ENCODE measurements at regions not wholly inside any gene's neighbourhood (a gene's known extent, or its start where the extent isn't known, plus 50 kb on each side); places are given as distances from the start of the nearest gene placed in this dataset.
"Not testable (repeated sequence)": the region's sequence is repeated elsewhere in the genome, so short reads cannot be mapped to it uniquely, and the experiment has no call there.

DNA sequence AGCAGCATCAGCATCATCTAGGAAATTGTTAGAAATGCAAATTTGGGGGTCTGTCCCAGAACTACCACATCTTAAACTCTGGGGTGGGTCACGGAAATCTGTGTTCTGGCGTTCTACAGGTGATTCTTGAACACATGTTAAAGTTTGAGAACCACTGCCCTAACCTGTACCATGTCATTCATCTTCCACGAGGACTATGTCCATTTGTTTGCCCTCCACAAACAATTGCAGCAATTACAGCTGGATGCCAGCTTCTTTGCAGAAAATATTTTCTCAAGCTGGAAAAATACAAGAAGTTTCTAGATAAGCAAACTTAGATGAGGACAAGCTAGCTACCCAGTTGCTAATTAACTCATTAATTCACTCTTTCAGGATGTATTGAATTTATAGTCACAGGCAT, 54.1 kb downstream of the MAFB start:
- Mint-ChIP-seq H3K36me3 (no peaks in the 10 kb centered on the region), H3K27me3 (peaks cover 16 to 31% of the 10 kb centered on the region in 2 donors), H3K27ac (no peak overlapping the region), H3K9me3 (no peaks in the 10 kb centered on the region), H3K4me3 (no peak overlapping the region), H3K4me1 (ENCODE audit: low read depth in 2 of 2) (no peaks in the 10 kb centered on the region)
- ATAC-seq (no peak), DNase-seq (ENCODE audit: low spot score) (no peak)

- Mint-ChIP-seq H3K4me1 (ENCODE audit: low read depth in 2 of 2) (no peaks in the 10 kb centered on the region), H3K27ac (no peak overlapping the region), H3K36me3 (no peaks in the 10 kb centered on the region), H3K27me3 (peaks cover 8 to 30% of the 10 kb centered on the region in 2 donors), H3K9me3 (no peaks in the 10 kb centered on the region), H3K4me3 (no peak overlapping the region)
- ATAC-seq (no peak), DNase-seq (ENCODE audit: low spot score) (no peak)
Observed at GRCh38 chr20:40633123-40633850, 55.7 kb downstream of the MAFB start.

DNA sequence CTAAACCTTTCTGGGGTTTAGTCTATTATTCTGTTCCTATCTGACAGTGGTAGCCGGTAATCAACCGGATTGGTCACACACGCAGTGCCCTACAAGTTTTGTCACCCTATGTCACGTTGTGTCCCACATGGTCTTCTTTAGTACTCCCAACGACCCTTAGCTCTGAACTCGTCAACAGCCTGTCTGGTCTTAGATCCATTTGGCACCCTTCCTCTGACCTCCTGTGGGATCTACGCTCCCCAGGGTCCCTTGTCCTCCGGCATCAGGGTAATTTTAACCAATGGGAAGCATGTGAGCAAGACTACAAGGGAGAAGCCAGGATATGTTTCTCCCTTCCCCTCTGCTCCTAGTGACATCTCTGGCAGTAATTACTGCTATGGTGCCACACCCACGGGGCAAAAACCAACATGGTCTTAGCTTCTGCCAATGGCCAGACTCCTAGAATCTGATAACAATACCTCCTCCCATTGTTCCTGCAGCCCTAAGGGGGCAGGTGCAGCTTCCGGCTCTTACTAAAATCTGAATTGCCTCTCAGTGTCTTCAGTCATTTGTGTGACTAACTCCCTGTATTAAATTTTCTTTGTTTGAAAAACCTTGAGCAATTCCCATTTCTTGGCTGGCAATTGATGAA, 56.6 kb downstream of the MAFB start:
- Mint-ChIP-seq H3K4me1 (ENCODE audit: low read depth in 2 of 2) (no peaks in the 10 kb centered on the region), H3K4me3 (no peak overlapping the region), H3K27ac (no peak overlapping the region), H3K36me3 (no peaks in the 10 kb centered on the region), H3K27me3 (peaks cover 7 to 30% of the 10 kb centered on the region in 2 donors), H3K9me3 (no peaks in the 10 kb centered on the region)
- ATAC-seq (no peak), DNase-seq (ENCODE audit: low spot score) (no peak)

DNA sequence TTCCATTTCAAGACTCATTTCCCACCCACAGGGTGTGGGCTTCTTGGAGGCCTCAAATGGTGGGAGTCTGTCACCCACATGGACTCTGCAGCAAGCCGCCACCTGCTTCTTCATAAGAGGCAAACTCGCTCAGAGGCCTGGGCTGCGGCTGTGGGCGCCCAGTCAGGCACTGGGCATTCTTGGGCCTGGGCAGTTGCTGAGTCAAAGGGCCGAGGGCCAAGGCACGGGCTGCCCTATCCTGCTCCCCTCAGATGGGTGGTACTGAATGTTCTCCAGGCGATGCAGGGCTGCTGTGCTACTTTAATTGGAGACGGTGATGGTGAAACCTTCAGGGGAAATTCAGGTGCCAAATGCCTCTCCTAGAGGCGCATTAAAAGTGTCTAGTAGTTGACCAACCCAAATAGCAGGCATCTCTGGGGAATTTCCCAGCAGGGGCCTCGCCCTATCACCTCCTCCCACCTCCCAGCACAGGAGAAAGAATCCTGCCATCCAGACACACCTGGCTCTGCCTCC, 57.9 kb downstream of the MAFB start:
- Mint-ChIP-seq H3K27ac (no peak overlapping the region), H3K4me3 (no peak overlapping the region), H3K9me3 (peaks cover 3% of the 10 kb centered on the region), H3K36me3 (no peaks in the 10 kb centered on the region), H3K27me3 (peaks cover 10 to 37% of the 10 kb centered on the region in 2 donors), H3K4me1 (ENCODE audit: low read depth in 2 of 2) (no peaks in the 10 kb centered on the region)
- ATAC-seq, result no peak
- DNase-seq (ENCODE audit: low spot score), result no peak

DNA sequence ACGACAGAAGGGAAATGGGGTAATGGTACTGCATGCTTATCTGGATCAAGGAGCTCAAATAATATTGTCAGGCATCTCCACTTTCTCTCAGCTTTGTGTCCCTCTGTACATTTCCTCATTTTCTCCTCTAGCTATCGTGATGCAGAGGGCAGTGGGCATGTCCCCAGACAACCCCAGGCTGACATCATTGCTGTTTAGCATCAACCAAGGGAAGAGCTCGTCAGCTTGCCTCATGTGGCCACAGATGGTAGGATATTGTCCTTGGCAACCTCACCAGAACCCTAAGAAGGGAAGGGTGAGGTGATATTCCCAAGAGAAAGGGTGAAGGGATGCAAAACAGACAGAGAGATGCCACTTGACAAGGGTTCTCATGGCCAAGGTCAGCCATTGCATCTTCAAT, 58.3 kb downstream of the MAFB start:
- H3K27me3 Mint-ChIP-seq, result peaks cover 10 to 37% of the 10 kb centered on the region in 2 donors
- H3K4me1 Mint-ChIP-seq (ENCODE audit: low read depth in 2 of 2), result no peaks in the 10 kb centered on the region
- H3K4me3 Mint-ChIP-seq, result no peak overlapping the region
- DNase-seq (ENCODE audit: low spot score), result no peak
- ATAC-seq, result no peak
- H3K9me3 Mint-ChIP-seq, result peaks cover 3% of the 10 kb centered on the region
- H3K36me3 Mint-ChIP-seq, result no peaks in the 10 kb centered on the region
- no peak overlapping the region for H3K27ac Mint-ChIP-seq

DNA sequence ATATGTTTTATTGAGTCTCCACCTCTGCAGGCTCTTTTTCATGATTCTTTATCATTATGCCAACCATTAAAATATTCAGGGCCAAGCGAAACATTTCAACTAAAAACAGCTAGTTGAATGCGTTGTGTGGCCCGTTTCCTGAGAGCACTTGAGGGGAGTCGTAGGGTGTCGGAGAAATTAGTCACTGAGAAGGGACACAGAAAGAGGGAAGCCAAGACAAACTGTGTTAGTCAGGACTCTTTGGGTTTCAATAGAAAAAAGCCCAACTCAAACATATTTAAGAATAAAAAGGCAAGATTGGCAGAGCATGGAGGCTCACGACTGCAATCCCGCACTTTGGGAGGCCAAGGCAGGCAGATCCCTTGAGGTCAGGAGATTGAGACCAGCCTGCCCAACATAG, 58.9 kb downstream of the MAFB start:
- peaks cover 3% of the 10 kb centered on the region for H3K9me3 Mint-ChIP-seq
- H3K36me3 Mint-ChIP-seq, result no peaks in the 10 kb centered on the region
- ATAC-seq, result no peak
- H3K27ac Mint-ChIP-seq, result no peak overlapping the region
- H3K4me3 Mint-ChIP-seq, result no peak overlapping the region
- H3K4me1 Mint-ChIP-seq (ENCODE audit: low read depth in 2 of 2), result no peaks in the 10 kb centered on the region
- H3K27me3 Mint-ChIP-seq, result peaks cover 10 to 37% of the 10 kb centered on the region in 2 donors
- DNase-seq (ENCODE audit: low spot score), result no peak

DNA sequence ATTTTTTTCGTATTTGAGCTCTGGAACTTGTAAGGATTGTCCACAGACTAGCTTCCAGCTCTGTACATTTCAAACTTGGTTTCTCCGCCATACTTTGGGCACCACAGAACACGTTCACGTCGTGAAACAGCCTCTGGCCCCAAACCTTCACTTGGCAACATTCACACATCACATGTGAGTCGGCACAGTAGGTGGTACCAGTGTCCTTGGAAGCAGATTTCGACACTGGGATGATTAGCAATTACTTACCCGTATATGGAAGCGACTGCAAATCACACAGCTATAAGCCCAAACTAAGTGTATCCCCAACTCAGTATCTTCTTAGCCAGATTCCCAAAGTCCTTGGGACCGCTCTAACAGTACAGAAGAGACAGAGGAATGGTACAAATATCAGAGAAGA, 60.2 kb downstream of the MAFB start:
- no peaks in the 10 kb centered on the region for H3K4me1 Mint-ChIP-seq (ENCODE audit: low read depth in 2 of 2)
- no peak overlapping the region for H3K27ac Mint-ChIP-seq
- H3K9me3 Mint-ChIP-seq, result peaks cover 3% of the 10 kb centered on the region
- H3K36me3 Mint-ChIP-seq, result no peaks in the 10 kb centered on the region
- peaks cover 10 to 31% of the 10 kb centered on the region in 2 donors for H3K27me3 Mint-ChIP-seq
- no peak for ATAC-seq
- DNase-seq (ENCODE audit: low spot score), result no peak
- H3K4me3 Mint-ChIP-seq, result no peak overlapping the region

GRCh38 chr20:40619053-40619452, 70.0 kb downstream of the MAFB start:
- H3K9me3 Mint-ChIP-seq; H3K4me1 Mint-ChIP-seq (ENCODE audit: low read depth in 2 of 2); ATAC-seq; H3K36me3 Mint-ChIP-seq; H3K4me3 Mint-ChIP-seq; DNase-seq (ENCODE audit: low spot score); H3K27ac Mint-ChIP-seq: not testable (repeated sequence)
- H3K27me3 Mint-ChIP-seq, result peaks cover 12 to 19% of the 10 kb centered on the region in 2 donors

GRCh38 chr20:40617594-40617993, 71.4 kb downstream of the MAFB start:
- Mint-ChIP-seq H3K36me3 (no peaks in the 10 kb centered on the region), H3K4me1 (ENCODE audit: low read depth in 2 of 2) (no peaks in the 10 kb centered on the region), H3K4me3 (no peak overlapping the region), H3K9me3 (no peaks in the 10 kb centered on the region), H3K27ac (no peak overlapping the region), H3K27me3 (peaks cover 12 to 19% of the 10 kb centered on the region in 2 donors)
- no peak for ATAC-seq
- DNase-seq (ENCODE audit: low spot score), result no peak

DNA sequence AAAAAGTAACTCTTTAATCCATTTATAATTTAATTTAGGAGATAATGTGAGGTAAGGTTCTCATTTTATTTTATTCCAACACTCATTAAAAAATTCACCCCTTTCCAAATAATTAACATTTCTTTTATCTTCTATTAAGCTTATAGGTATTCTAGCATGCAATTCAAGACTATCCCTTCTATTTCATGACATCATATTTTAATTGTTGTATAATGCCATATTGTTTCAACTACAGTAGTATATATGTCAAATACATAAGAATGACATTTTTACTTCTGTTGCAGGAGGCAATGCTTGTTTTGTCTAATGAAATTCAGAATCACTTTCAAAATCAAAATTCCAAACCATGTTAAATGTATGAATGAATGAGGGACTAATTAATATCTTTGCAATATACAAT, 76.2 kb downstream of the MAFB start:
- ATAC-seq (no peak), DNase-seq (ENCODE audit: low spot score) (no peak)
- H3K27me3 Mint-ChIP-seq, result peaks cover 25 to 36% of the 10 kb centered on the region in 2 donors
- no peaks in the 10 kb centered on the region for H3K4me1 Mint-ChIP-seq (ENCODE audit: low read depth in 2 of 2)
- no peak overlapping the region for H3K4me3 Mint-ChIP-seq
- no peaks in the 10 kb centered on the region for H3K36me3 Mint-ChIP-seq
- no peak overlapping the region for H3K27ac Mint-ChIP-seq
- H3K9me3 Mint-ChIP-seq, result no peaks in the 10 kb centered on the region

DNA sequence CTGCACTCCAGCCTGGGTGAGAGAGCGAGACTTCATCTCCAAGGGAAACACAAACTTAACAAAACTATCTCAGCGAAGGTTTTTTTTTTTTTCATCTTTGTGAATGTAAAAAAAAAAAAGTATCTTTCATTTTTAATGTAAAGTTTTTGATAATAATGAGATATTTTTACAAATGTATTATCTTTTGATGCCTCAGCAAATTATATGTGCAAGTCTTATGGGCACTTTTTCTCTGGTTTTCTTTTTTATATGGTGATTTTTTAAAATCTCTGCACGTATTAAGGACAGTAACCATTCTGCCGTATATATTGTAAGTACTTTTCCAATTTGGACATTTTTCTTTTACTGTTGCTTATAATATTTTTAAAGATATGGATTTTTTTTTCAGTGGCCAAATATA, 76.8 kb downstream of the MAFB start:
- ATAC-seq, result no peak
- no peak for DNase-seq (ENCODE audit: low spot score)
- H3K4me1 Mint-ChIP-seq (ENCODE audit: low read depth in 2 of 2), result no peaks in the 10 kb centered on the region
- no peak overlapping the region for H3K4me3 Mint-ChIP-seq
- peaks cover 29 to 42% of the 10 kb centered on the region in 2 donors for H3K27me3 Mint-ChIP-seq
- no peak overlapping the region for H3K27ac Mint-ChIP-seq
- H3K9me3 Mint-ChIP-seq, result no peaks in the 10 kb centered on the region
- no peaks in the 10 kb centered on the region for H3K36me3 Mint-ChIP-seq

- Mint-ChIP-seq H3K9me3 (no peaks in the 10 kb centered on the region), H3K36me3 (no peaks in the 10 kb centered on the region), H3K4me1 (ENCODE audit: low read depth in 2 of 2) (no peaks in the 10 kb centered on the region), H3K4me3 (no peak overlapping the region), H3K27me3 (peaks cover 23 to 35% of the 10 kb centered on the region in 2 donors), H3K27ac (no peak overlapping the region)
- ATAC-seq (no peak), DNase-seq (ENCODE audit: low spot score) (no peak)
Observed at GRCh38 chr20:40610730-40611129, 78.3 kb downstream of the MAFB start.

DNA sequence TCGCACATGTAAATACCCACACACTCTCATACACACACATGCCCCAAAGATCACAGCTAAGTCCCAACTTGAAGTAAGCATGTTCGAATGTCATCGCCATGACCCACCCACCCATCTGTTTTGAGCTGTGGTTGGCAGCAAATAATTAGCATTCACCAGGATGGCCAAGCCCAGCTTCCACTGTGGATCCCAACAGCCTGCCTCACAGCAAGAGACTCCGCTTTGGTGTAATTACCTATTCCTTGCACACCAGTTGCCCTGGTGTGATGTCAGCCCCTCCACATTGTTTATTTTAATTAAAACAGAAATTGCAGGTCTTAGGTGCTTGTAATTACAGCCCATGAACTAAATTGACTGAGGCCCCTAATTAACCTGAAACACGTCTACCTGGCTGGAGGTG, 81.1 kb downstream of the MAFB start:
- Mint-ChIP-seq H3K9me3 (no peaks in the 10 kb centered on the region), H3K27me3 (peaks cover 26 to 33% of the 10 kb centered on the region in 2 donors), H3K4me1 (ENCODE audit: low read depth in 2 of 2) (no peaks in the 10 kb centered on the region), H3K4me3 (no peak overlapping the region), H3K36me3 (no peaks in the 10 kb centered on the region), H3K27ac (no peak overlapping the region)
- DNase-seq (ENCODE audit: low spot score), result no peak
- ATAC-seq, result no peak

GRCh38 chr20:40606660-40607059, 82.4 kb downstream of the MAFB start:
- Mint-ChIP-seq H3K36me3 (no peaks in the 10 kb centered on the region), H3K4me1 (ENCODE audit: low read depth in 2 of 2) (no peaks in the 10 kb centered on the region), H3K4me3 (no peak overlapping the region), H3K27me3 (peaks cover 26 to 35% of the 10 kb centered on the region in 2 donors), H3K27ac (no peak overlapping the region), H3K9me3 (no peaks in the 10 kb centered on the region)
- DNase-seq (ENCODE audit: low spot score) (no peak), ATAC-seq (no peak)

All from natural killer cell treated with Interleukin-12 subunit alpha and Interleukin-12 subunit beta and Interleukin-15 and Interleukin-18, amount 100 ng/mL, for 72 hours (primary cell).